ENCODE measurements at regions not wholly inside any gene's neighbourhood (a gene's known extent, or its start where the extent isn't known, plus 50 kb on each side); places are given as distances from the start of the nearest gene placed in this dataset.

GRCh38 chr6:113340371-113340770, 516.8 kb upstream of the MARCKS start:
- no peak for DNase-seq (ENCODE audit: low read depth in 2 of 2)

- no peak for DNase-seq (ENCODE audit: low read depth in 2 of 2)
Observed at GRCh38 chr6:113343940-113344339, 513.2 kb upstream of the MARCKS start.

- no peak for DNase-seq (ENCODE audit: low read depth in 2 of 2)
Observed at GRCh38 chr6:113344969-113345368, 512.2 kb upstream of the MARCKS start.

DNA sequence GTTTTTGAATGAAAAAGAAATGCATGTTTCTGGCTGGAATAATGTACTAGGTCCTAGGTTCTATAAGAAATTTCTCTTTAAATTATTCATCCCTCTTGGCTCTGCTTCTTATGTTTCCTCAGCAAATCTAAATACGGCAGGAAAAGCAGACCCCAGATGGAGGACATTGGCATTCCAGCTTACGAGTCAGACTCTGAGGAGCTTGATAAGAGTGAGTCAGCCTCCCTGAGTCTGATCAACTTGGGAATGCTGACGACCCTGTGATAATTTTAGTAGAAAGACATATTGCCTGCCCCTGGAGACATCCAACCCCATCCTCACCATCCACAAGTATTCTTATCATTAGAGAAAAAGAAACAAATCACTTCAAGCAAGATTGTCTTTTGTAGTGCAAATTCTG, 509.7 kb upstream of the MARCKS start:
- DNase-seq (ENCODE audit: low read depth in 2 of 2), result no peak

DNA sequence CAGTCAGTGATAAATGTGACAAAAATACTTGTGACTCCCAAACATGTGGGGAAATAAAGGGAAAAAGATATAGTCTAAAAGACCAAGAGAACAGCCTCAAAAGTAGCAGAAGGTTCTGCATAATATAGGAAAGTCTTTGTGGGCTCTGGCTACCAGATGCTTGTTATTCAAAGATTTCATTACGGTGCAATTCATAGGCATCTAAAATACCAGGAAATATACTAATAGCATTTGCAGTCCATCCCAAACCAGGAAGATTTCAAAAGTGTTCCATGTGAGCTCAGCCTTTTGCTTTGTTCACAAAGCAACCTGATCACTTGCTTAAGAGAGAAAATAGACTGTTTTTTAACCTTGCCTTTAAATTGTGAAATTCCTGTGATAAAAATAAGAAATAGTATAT, 506.7 kb upstream of the MARCKS start:
- DNase-seq (ENCODE audit: low read depth in 2 of 2), result no peak

GRCh38 chr6:113351173-113351834, 505.8 kb upstream of the MARCKS start:
- DNase-seq (ENCODE audit: low read depth in 2 of 2), result no peak

DNA sequence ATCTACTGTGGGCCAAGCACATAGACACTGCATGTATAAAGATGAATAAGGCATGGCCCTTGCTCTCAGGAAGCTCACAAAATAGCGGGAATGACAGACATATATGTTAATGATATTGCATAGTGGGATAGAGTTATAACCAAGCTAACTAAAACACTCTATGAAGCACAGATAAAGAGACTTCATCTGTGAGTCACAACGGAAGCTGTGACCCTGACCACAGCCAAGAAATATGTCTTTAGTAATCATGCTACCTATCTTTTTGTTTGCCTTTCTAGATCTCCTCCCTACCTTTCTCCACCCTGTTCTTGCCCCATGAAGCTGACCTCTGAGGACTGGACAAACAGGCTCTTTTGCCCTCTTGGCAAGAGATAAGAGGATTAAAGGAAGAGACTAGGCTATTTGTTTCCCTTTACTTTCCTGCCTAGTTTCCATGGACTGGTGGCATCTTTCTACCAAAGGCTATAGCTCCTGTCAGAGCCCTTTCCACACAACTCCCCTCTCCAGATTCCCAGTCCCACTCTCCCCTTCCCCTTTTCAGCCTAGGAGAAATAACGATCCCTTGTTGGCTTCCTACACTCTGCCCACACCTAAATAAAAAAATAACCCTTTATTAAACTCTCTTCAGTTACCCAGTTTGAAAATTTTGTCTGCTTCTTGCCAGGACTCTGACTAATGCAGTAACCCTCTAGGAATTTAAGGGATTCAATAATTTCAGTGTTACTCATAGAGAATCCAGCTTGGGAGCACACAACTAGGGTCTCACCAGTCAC, 504.9 kb upstream of the MARCKS start:
- DNase-seq (ENCODE audit: low read depth in 2 of 2), result no peak

GRCh38 chr6:113352831-113353230, 504.3 kb upstream of the MARCKS start:
- no peak for DNase-seq (ENCODE audit: low read depth in 2 of 2)

DNA sequence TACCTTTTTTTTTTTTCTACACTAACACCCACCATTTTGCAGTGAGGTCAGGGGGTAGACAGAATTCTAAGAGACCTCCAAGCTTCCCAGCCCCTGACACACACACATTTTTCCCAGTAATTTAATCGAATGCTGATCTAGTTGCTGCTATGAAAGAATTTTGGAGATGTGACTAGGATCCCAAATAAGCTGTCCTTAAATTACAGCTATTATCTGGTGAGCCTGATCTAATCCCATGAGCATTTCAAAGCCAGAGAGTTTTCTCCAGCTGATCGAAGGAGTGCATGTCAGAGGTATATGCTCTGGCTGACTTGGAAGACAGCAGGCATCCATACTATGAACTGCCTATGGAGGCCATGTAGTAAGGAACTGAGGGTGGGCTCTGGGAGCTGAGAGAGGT, 503.8 kb upstream of the MARCKS start:
- DNase-seq (ENCODE audit: low read depth in 2 of 2), result no peak

GRCh38 chr6:113354204-113354895, 502.8 kb upstream of the MARCKS start:
- DNase-seq (ENCODE audit: low read depth in 2 of 2), result no peak

- no peak for DNase-seq (ENCODE audit: low read depth in 2 of 2)
Observed at GRCh38 chr6:113356139-113356538, 501.0 kb upstream of the MARCKS start.

DNA sequence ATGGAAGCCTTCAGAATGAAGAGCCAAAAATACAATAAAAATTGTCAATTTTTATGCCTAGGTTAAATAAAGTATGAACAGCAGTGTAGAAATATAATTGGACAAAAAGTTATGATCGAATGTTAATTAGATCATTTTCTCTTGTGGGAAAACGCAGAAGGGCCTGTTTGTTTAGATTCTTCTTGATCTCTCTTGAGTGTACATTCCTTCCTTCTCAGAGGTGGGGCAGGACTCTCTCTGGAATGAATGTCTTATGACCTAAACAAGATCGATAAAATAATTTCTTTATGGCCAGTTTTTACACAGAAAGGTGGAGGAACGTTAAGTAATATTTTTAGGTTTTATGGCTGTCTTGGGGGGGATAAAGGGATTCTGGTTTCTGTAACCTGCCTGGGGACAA, 500.1 kb upstream of the MARCKS start:
- DNase-seq (ENCODE audit: low read depth in 2 of 2), result no peak

DNA sequence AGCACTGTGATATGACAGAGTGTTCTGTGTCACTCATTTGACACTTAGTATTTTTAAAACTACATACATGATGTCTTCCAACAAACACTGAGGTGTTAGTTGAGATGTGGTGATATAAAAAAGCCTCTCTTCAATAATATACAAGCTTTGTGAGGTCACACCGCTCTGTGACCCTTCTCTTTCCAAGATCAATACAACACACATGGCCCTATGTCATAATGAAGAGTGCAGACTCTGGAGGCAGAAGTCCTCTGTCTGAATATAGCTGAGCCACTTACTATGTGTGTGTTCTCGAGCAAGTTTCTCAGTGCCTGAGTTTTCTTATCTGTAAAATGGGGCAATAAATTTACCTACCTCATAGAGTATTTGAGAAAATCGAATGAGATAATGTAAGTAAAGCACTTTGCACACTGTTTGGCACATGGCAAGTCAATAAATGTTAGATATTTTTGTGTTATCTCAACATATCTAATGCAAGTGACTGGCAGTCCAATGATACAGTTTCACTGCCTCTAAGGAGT, 499.0 kb upstream of the MARCKS start:
- no peak for DNase-seq (ENCODE audit: low read depth in 2 of 2)

- DNase-seq (ENCODE audit: low read depth in 2 of 2), result no peak
Observed at GRCh38 chr6:113359155-113360140, 497.7 kb upstream of the MARCKS start.

DNA sequence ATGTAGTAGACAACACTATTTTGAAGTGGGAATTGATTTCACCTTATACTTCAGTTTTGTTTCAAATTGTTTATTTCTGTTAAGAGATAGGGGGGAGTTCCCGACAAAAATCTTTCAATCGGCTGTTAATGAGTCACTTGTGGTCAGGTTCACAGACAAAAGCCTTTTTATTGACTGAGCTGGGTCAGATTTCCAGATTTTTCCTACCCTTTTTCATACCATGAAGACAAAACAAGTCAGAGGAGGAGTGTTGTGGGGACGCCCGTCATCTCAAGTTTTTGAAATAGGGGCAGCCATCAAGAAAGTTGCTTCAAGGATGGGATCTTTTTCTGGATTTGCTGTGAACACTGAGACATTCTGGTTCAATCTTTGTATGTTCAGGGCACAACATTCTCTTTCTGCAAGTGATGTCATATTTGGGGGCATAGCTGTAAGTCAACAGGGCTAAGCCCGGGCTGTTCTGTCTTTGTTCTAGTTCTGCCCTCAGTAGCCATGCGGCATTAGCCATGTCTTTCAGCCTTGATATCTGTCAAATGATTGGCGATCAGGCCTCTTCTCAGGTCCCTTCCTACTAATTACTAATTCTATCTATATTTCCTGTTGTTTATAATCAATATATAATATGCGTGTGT, 496.0 kb upstream of the MARCKS start:
- no peak for DNase-seq (ENCODE audit: low read depth in 2 of 2)

GRCh38 chr6:113362301-113363047, 494.7 kb upstream of the MARCKS start:
- DNase-seq (ENCODE audit: low read depth in 2 of 2), result no peak

DNA sequence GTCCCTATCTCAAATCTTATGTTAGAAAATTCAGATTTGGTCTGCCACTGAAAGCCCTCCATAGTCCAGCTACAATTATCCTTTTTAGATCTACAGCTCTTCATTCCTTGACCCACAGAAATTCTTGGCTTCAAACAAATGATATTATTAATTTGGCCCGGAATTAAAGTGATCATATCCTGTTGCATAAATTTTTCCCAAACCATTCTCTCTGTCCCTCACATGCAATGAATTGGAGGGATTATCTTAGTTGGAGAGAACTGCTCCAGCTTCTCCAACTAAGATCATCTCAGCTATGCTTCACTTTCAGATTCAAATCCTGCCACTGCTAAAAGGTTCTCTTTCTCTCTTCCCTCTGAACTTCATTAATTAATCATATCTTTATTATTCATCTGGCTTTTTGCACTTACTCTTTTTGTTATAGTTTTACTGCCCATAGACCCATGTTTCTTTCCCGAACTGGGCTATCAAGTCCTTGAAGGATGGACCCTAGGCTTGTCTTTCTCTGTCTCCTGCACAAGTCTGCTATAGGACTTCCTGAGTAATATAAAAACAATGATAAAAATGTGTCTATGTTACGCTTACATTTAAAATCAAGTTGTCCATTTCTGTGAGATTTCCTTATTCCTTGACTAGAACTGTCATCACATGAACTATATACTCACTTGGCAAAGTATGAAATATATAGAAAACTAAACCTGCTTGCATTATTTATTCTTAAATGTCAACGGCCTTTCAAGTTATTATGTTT, 493.9 kb upstream of the MARCKS start:
- no peak for DNase-seq (ENCODE audit: low read depth in 2 of 2)

- DNase-seq (ENCODE audit: low read depth in 2 of 2), result no peak
Observed at GRCh38 chr6:113363866-113364265, 493.3 kb upstream of the MARCKS start.

DNA sequence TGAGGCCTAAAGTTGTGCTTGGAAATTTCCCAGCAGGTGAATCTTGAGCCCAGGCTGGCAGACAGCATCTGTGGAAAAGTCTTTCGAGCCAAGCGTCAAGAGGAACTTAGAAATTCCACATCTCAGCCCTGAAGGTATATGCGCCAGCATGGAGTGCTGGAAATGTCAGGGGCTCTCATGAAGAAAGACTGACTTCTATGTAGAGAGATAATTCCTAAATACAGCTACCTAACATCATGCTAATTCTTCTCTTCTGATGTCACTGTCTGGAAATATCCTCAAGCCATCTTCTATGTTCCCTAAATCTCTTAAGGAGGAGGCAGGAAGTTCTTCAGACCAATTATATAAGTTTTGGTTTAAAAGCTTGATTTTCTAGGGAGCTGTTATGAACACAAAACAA, 492.4 kb upstream of the MARCKS start:
- no peak for DNase-seq (ENCODE audit: low read depth in 2 of 2)

DNA sequence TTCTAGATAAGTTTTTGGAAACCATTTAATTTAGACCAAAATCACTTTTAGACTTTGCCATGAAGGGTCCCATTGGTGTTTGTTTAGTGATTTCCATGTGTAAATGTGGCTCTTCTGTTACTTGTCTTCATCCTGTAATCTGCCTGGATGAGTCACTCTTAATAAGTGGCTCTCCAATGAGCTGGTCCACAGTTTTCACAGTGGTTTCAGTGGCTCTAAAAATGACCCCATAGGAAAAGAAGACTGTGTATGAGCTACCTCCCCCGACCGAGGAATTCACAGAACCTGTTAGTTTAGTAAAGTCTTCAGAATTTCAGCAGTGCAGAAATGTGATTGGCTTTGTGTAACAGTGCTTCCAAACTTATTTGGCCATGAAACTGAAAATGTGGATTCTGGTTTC, 492.0 kb upstream of the MARCKS start:
- DNase-seq (ENCODE audit: low read depth in 2 of 2), result no peak
